ENCODE measurements at regions not wholly inside any gene's neighbourhood (a gene's known extent, or its start where the extent isn't known, plus 50 kb on each side); places are given as distances from the start of the nearest gene placed in this dataset.

DNA sequence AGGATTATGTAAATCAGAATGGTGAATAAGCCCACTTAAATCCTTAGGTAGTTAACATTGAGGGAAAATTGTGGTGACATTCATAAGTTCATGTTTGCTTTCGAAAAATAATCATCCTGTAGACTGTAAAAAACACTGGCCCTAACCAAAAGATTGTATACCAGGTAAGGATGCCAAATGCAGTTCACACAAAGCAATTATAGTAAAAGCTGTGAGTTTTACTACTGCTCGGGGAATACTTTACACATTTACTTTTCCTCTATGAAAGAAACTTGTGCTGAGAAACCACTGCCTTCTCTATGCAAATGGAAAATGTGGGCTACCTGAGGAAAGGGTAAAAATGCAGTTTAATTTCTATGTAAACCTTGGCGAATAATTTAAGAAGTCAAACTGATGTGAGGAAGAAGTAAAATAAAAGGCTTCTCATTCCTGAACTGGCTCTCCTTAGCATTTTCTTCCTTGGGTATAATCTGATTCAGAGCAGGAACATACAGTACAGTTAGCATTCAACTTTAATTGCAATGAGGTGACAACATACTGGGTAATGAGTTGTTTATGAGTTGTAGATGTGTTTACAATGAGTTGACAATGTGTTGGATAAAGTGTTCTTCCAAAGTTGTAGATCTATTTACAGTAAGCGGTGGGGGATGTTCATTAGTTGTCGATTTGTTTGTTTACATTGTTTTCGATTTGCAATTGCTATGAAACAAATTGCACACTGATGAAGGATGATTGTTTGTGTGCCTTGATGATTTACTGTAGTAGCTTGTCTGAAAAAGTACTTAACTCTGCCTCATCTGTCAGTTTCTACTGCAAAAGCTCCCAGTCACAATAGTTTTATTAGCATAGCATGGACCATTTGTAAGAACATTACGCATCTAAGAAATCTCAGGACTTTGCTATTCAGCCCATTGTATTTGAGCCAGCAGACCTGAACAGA, 453.0 kb upstream of the DPH6 start:
- Histone ChIP-seq H3K4me3 (ENCODE audit: low read length in 2 of 2) (no peak overlapping the region), H3K4me1 (ENCODE audit: control insufficient read depth in 2 of 2, insufficient read depth in 2 of 2, low read length in 2 of 2) (no peaks in the 10 kb centered on the region), H3K27ac (ENCODE audit: low read depth in 1 of 2, low read length in 1 of 2) (no peak overlapping the region), H3K27me3 (ENCODE audit: control insufficient read depth in 2 of 2, insufficient read depth in 1 of 2, low read length in 1 of 2) (no peaks in the 10 kb centered on the region), H3K36me3 (ENCODE audit: control insufficient read depth in 2 of 2, insufficient read depth in 2 of 2, low read length in 1 of 2) (no peaks in the 10 kb centered on the region), H3K9me3 (ENCODE audit: control insufficient read depth in 2 of 2, insufficient read depth in 1 of 2, low read length in 1 of 2) (peaks cover 0 to 4% of the 10 kb centered on the region in 2 donors)
- DNase-seq (ENCODE audit: low read depth in 6 of 9, low spot score in 9 of 9), result no peak
- 90% methylated on average over 7 of the region's 7 CpGs for WGBS

GRCh38 chr15:36004891-36005490, 459.0 kb upstream of the DPH6 start:
- DNase-seq (ENCODE audit: low read depth in 6 of 9, low spot score in 9 of 9), result no peak
- 50% methylated on average over 2 of the region's 2 CpGs for WGBS
- Histone ChIP-seq H3K9me3 (ENCODE audit: control insufficient read depth in 2 of 2, insufficient read depth in 1 of 2, low read length in 1 of 2) (peaks cover 0 to 4% of the 10 kb centered on the region in 2 donors), H3K27ac (ENCODE audit: low read depth in 1 of 2, low read length in 1 of 2) (no peak overlapping the region), H3K4me3 (ENCODE audit: low read length in 2 of 2) (no peak overlapping the region), H3K4me1 (ENCODE audit: control insufficient read depth in 2 of 2, insufficient read depth in 2 of 2, low read length in 2 of 2) (no peaks in the 10 kb centered on the region), H3K27me3 (ENCODE audit: control insufficient read depth in 2 of 2, insufficient read depth in 1 of 2, low read length in 1 of 2) (no peaks in the 10 kb centered on the region), H3K36me3 (ENCODE audit: control insufficient read depth in 2 of 2, insufficient read depth in 2 of 2, low read length in 1 of 2) (no peaks in the 10 kb centered on the region)

DNA sequence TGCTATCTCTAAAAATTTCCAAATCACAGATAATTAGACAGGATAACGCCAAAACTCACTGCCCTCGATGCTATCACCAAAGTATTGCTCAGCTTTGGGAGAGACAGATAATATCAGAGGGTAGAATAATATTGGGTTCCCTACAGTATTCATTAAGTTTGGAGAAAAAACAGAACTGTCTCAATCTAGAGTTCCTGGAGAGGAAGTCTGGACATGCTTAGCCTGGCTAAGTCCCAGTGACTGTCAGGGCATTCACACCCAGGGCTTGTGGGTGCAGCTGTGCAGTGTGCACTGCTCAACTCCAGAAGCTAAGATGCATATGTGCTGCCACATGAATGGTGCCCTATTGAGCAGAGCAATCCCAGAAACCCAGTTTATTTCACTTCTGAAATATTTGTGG, 459.6 kb upstream of the DPH6 start:
- H3K27me3 ChIP-seq (ENCODE audit: control insufficient read depth in 2 of 2, insufficient read depth in 1 of 2, low read length in 1 of 2), result no peaks in the 10 kb centered on the region
- no peaks in the 10 kb centered on the region for H3K4me1 ChIP-seq (ENCODE audit: control insufficient read depth in 2 of 2, insufficient read depth in 2 of 2, low read length in 2 of 2)
- H3K9me3 ChIP-seq (ENCODE audit: control insufficient read depth in 2 of 2, insufficient read depth in 1 of 2, low read length in 1 of 2), result peaks cover 0 to 4% of the 10 kb centered on the region in 2 donors
- DNase-seq (ENCODE audit: low read depth in 6 of 9, low spot score in 9 of 9), result no peak
- no peak overlapping the region for H3K4me3 ChIP-seq (ENCODE audit: low read length in 2 of 2)
- no peaks in the 10 kb centered on the region for H3K36me3 ChIP-seq (ENCODE audit: control insufficient read depth in 2 of 2, insufficient read depth in 2 of 2, low read length in 1 of 2)
- 96% methylated on average over 2 of the region's 2 CpGs for WGBS
- no peak overlapping the region for H3K27ac ChIP-seq (ENCODE audit: low read depth in 1 of 2, low read length in 1 of 2)

DNA sequence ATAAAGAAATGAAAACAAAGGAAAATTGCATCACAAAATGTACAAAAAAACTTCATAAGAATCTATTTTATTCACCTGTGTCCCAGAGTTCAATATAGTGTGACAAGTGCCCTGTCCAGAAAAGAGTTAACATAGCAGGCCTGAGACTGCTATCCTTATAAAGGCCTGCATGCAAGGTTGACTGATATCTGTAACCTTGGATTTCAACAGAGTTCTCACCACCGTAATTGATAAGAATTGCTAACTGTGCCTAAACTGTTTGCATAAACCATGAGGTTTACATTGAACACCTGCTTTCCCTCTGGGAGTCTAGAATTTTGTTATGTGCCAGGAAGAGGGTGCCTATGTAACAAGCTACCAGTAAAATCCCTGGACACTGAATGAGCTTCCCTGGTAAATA, 461.7 kb upstream of the DPH6 start:
- Histone ChIP-seq H3K4me3 (ENCODE audit: low read length in 2 of 2) (no peak overlapping the region), H3K4me1 (ENCODE audit: control insufficient read depth in 2 of 2, insufficient read depth in 2 of 2, low read length in 2 of 2) (no peaks in the 10 kb centered on the region), H3K9me3 (ENCODE audit: control insufficient read depth in 2 of 2, insufficient read depth in 1 of 2, low read length in 1 of 2) (peaks cover 0 to 4% of the 10 kb centered on the region in 2 donors), H3K36me3 (ENCODE audit: control insufficient read depth in 2 of 2, insufficient read depth in 2 of 2, low read length in 1 of 2) (no peaks in the 10 kb centered on the region), H3K27me3 (ENCODE audit: control insufficient read depth in 2 of 2, insufficient read depth in 1 of 2, low read length in 1 of 2) (no peaks in the 10 kb centered on the region), H3K27ac (ENCODE audit: low read depth in 1 of 2, low read length in 1 of 2) (no peak overlapping the region)
- 96% methylated on average over 1 of the region's 1 CpG for WGBS
- DNase-seq (ENCODE audit: low read depth in 6 of 9, low spot score in 9 of 9), result no peak

GRCh38 chr15:36008719-36009118, 462.8 kb upstream of the DPH6 start:
- Histone ChIP-seq H3K9me3 (ENCODE audit: control insufficient read depth in 2 of 2, insufficient read depth in 1 of 2, low read length in 1 of 2) (peaks cover 0 to 4% of the 10 kb centered on the region in 2 donors), H3K27ac (ENCODE audit: low read depth in 1 of 2, low read length in 1 of 2) (no peak overlapping the region), H3K4me3 (ENCODE audit: low read length in 2 of 2) (no peak overlapping the region), H3K36me3 (ENCODE audit: control insufficient read depth in 2 of 2, insufficient read depth in 2 of 2, low read length in 1 of 2) (no peaks in the 10 kb centered on the region), H3K4me1 (ENCODE audit: control insufficient read depth in 2 of 2, insufficient read depth in 2 of 2, low read length in 2 of 2) (no peaks in the 10 kb centered on the region), H3K27me3 (ENCODE audit: control insufficient read depth in 2 of 2, insufficient read depth in 1 of 2, low read length in 1 of 2) (no peaks in the 10 kb centered on the region)
- DNase-seq (ENCODE audit: low read depth in 6 of 9, low spot score in 9 of 9), result no peak

GRCh38 chr15:36024031-36024688, 478.2 kb upstream of the DPH6 start:
- H3K27me3 ChIP-seq (ENCODE audit: control insufficient read depth in 2 of 2, insufficient read depth in 1 of 2, low read length in 1 of 2), result no peaks in the 10 kb centered on the region
- H3K4me3 ChIP-seq (ENCODE audit: low read length in 2 of 2), result no peak overlapping the region
- no peaks in the 10 kb centered on the region for H3K36me3 ChIP-seq (ENCODE audit: control insufficient read depth in 2 of 2, insufficient read depth in 2 of 2, low read length in 1 of 2)
- no peaks in the 10 kb centered on the region for H3K9me3 ChIP-seq (ENCODE audit: control insufficient read depth in 2 of 2, insufficient read depth in 1 of 2, low read length in 1 of 2)
- WGBS, result 78% methylated on average over 9 of the region's 9 CpGs
- DNase-seq (ENCODE audit: low read depth in 6 of 9, low spot score in 9 of 9), result no peak
- no peak overlapping the region for H3K27ac ChIP-seq (ENCODE audit: low read depth in 1 of 2, low read length in 1 of 2)
- no peaks in the 10 kb centered on the region for H3K4me1 ChIP-seq (ENCODE audit: control insufficient read depth in 2 of 2, insufficient read depth in 2 of 2, low read length in 2 of 2)

- H3K4me3 ChIP-seq (ENCODE audit: low read length in 2 of 2), result no peak overlapping the region
- WGBS, result 65% methylated on average over 7 of the region's 7 CpGs
- no peaks in the 10 kb centered on the region for H3K36me3 ChIP-seq (ENCODE audit: control insufficient read depth in 2 of 2, insufficient read depth in 2 of 2, low read length in 1 of 2)
- no peaks in the 10 kb centered on the region for H3K4me1 ChIP-seq (ENCODE audit: control insufficient read depth in 2 of 2, insufficient read depth in 2 of 2, low read length in 2 of 2)
- no peak for DNase-seq (ENCODE audit: low read depth in 6 of 9, low spot score in 9 of 9)
- H3K9me3 ChIP-seq (ENCODE audit: control insufficient read depth in 2 of 2, insufficient read depth in 1 of 2, low read length in 1 of 2), result no peaks in the 10 kb centered on the region
- H3K27ac ChIP-seq (ENCODE audit: low read depth in 1 of 2, low read length in 1 of 2), result no peak overlapping the region
- H3K27me3 ChIP-seq (ENCODE audit: control insufficient read depth in 2 of 2, insufficient read depth in 1 of 2, low read length in 1 of 2), result no peaks in the 10 kb centered on the region
Observed at GRCh38 chr15:36026627-36027283, 480.8 kb upstream of the DPH6 start.

DNA sequence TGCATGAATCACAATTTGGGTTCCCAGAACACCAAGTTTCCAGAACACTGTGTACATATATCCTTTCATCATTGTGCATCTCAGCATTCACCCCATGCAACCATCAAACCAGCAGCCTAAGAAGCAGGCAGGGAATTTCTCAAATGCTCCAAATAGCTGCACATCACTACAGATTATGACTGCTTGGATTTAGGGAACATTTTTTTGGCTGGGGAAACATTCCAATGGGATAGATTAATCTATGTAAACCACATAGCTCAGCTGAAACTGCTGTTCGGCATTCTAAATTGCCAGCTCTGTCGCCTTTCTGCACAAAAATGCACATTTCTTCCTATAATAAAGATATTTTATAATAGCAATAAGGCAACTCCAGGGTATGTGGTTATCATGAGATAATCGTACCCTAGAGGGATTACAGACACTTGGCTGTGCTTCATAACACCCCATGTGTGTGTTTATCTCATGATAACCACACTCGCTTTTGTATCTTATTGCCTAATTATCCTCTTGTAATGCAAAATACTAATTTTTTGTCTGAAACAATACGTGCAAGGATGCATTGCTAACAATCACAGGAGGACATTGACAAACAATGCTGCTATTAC, 483.7 kb upstream of the DPH6 start:
- Histone ChIP-seq H3K36me3 (ENCODE audit: control insufficient read depth in 2 of 2, insufficient read depth in 2 of 2, low read length in 1 of 2) (no peaks in the 10 kb centered on the region), H3K9me3 (ENCODE audit: control insufficient read depth in 2 of 2, insufficient read depth in 1 of 2, low read length in 1 of 2) (no peaks in the 10 kb centered on the region), H3K4me1 (ENCODE audit: control insufficient read depth in 2 of 2, insufficient read depth in 2 of 2, low read length in 2 of 2) (no peaks in the 10 kb centered on the region), H3K4me3 (ENCODE audit: low read length in 2 of 2) (no peak overlapping the region), H3K27ac (ENCODE audit: low read depth in 1 of 2, low read length in 1 of 2) (no peak overlapping the region), H3K27me3 (ENCODE audit: control insufficient read depth in 2 of 2, insufficient read depth in 1 of 2, low read length in 1 of 2) (no peaks in the 10 kb centered on the region)
- DNase-seq (ENCODE audit: low read depth in 6 of 9, low spot score in 9 of 9), result no peak
- WGBS, result 91% methylated on average over 5 of the region's 5 CpGs
